HEK293 (cell line): ENCODE measurements at regions not wholly inside any gene's neighbourhood (a gene's known extent, or its start where the extent isn't known, plus 50 kb on each side); places are given as distances from the start of the nearest gene placed in this dataset.

Experiments used
- CTCF ChIA-PET: fragments of 350-600 bp; formaldehyde crosslinking; extraction: SDS; loops from one replicate; lab custom pipeline; 2021; ENCODE audit warnings: antibody characterized with exemption; lab: Yijun Ruan, JAX
- POLR2A ChIA-PET: fragments of 300-600 bp; formaldehyde crosslinking; extraction: SDS; loops from one replicate; lab custom pipeline; 2020; ENCODE audit warnings: antibody characterized with exemption, inconsistent platforms; lab: Yijun Ruan, JAX
- H3K27ac ChIP-seq: fragments of 200-500 bp; sonication (Bioruptor generic); 2 replicates; pipeline ENCODE4 v1.5.1; 2014; ENCODE audit warnings: low read depth, low read length, control low read depth, inconsistent platforms; ENCODE audit errors: extremely low read depth
- H3K36me3 ChIP-seq, 2 experiments: fragments of 200-500 bp in 1 of 2; sonication (Bioruptor generic) in 1 of 2; 1 replicate in 1 of 2; 2 replicates in 1 of 2; pipeline ENCODE4 v1.5.1; 2014 to 2017; ENCODE audit warnings: inconsistent platforms in 2 of 2, low read length in 2 of 2; ENCODE audit not compliant: control insufficient read depth in 2 of 2, insufficient read depth in 1 of 2
- H3K4me1 ChIP-seq: fragments of 200-500 bp; sonication (Bioruptor generic); 2 replicates; pipeline ENCODE4 v1.5.1; 2014; ENCODE audit warnings: mild to moderate bottlenecking, low read length, inconsistent platforms; ENCODE audit not compliant: control insufficient read depth, insufficient read depth
- H3K4me3 ChIP-seq: 2 replicates; pipeline ENCODE4 v1.5.1; 2011; ENCODE audit warnings: low read depth, mild to moderate bottlenecking, control low read depth, low read length, moderate library complexity
- H3K9me3 ChIP-seq: fragments of 200-500 bp; sonication (Bioruptor generic); 2 replicates; pipeline ENCODE4 v1.5.1; 2014; ENCODE audit warnings: low read depth, low read length, inconsistent platforms; ENCODE audit not compliant: control insufficient read depth, insufficient read depth
- ATF2 ChIP-seq: fragments of 450-650 bp; formaldehyde crosslinking; IDR thresholded peaks from 2 replicates; pipeline ENCODE4 v1.5.1; 2016; ENCODE audit warnings: missing biosample characterization, missing genetic modification characterization, low read depth
- BCL6B ChIP-seq: fragments of 450-650 bp; formaldehyde crosslinking; IDR thresholded peaks from 2 replicates; pipeline ENCODE4 v1.5.1; 2017; ENCODE audit warnings: missing biosample characterization, missing genetic modification characterization
- OVOL3 ChIP-seq: fragments of 450-650 bp; formaldehyde crosslinking; IDR thresholded peaks from 2 replicates; pipeline ENCODE4 v1.5.1; 2016; ENCODE audit warnings: missing biosample characterization, missing genetic modification characterization
- SALL2 ChIP-seq: fragments of 450-650 bp; formaldehyde crosslinking; IDR thresholded peaks from 2 replicates; pipeline ENCODE4 v1.5.0; 2017; ENCODE audit warnings: missing biosample characterization, mild to moderate bottlenecking, missing genetic modification characterization, borderline replicate concordance
- ZBTB10 ChIP-seq: fragments of 450-650 bp; formaldehyde crosslinking; IDR thresholded peaks from 2 replicates; pipeline ENCODE4 v1.5.1; 2016; ENCODE audit warnings: missing biosample characterization, missing genetic modification characterization
- ZBTB17 ChIP-seq: fragments of 450-650 bp; formaldehyde crosslinking; IDR thresholded peaks from 2 replicates; pipeline ENCODE4 v1.5.1; 2016; ENCODE audit warnings: missing biosample characterization, missing genetic modification characterization
- ZBTB44 ChIP-seq: fragments of 450-650 bp; IDR thresholded peaks from 2 replicates; pipeline ENCODE4 v1.5.1; 2018; ENCODE audit warnings: missing biosample characterization, mild to moderate bottlenecking, missing genetic modification characterization
- ZFHX2 ChIP-seq: fragments of 450-650 bp; formaldehyde crosslinking; conservative IDR thresholded peaks from 2 replicates; pipeline ENCODE4 v1.5.1; 2016; ENCODE audit warnings: missing biosample characterization, missing genetic modification characterization
- ZNF121 ChIP-seq: fragments of 450-650 bp; formaldehyde crosslinking; IDR thresholded peaks from 2 replicates; pipeline ENCODE4 v1.5.1; 2016; ENCODE audit warnings: missing biosample characterization, missing genetic modification characterization
- ZNF24 ChIP-seq: fragments of 450-650 bp; formaldehyde crosslinking; IDR thresholded peaks from 2 replicates; pipeline ENCODE4 v1.5.1; 2016; ENCODE audit warnings: missing biosample characterization, missing genetic modification characterization
- ZNF274 ChIP-seq, 2 experiments: fragments of 200-500 bp in 1 of 2; fragments of 450-650 bp in 1 of 2; sonication (Bioruptor generic) in 1 of 2; formaldehyde crosslinking in 1 of 2; IDR thresholded peaks; 2 replicates each; pipeline versions ENCODE4 v1.5.1 to v1.6.1; 2014 to 2016; ENCODE audit warnings: borderline replicate concordance in 1 of 2, inconsistent platforms in 1 of 2, low read length in 1 of 2, missing biosample characterization in 1 of 2, missing genetic modification characterization in 1 of 2
- ZNF280C ChIP-seq: fragments of 450-650 bp; formaldehyde crosslinking; IDR thresholded peaks from 2 replicates; pipeline ENCODE4 v1.5.1; 2016; ENCODE audit warnings: missing biosample characterization, missing genetic modification characterization
- ZNF292 ChIP-seq: fragments of 450-650 bp; formaldehyde crosslinking; IDR thresholded peaks from 2 replicates; pipeline ENCODE4 v1.5.1; 2016; ENCODE audit warnings: low read depth, missing biosample characterization, missing genetic modification characterization, borderline replicate concordance
- ZNF335 ChIP-seq: fragments of 450-650 bp; formaldehyde crosslinking; conservative IDR thresholded peaks from 2 replicates; pipeline ENCODE4 v1.5.1; 2016; ENCODE audit warnings: missing biosample characterization, missing genetic modification characterization
- ZNF433 ChIP-seq: fragments of 450-650 bp; formaldehyde crosslinking; IDR thresholded peaks from 2 replicates; pipeline ENCODE4 v1.5.1; 2016; ENCODE audit warnings: missing biosample characterization, missing genetic modification characterization, low read depth
- TF ChIP-seq, protein P1 (sequence below): fragments of 450-650 bp; formaldehyde crosslinking; IDR thresholded peaks from 2 replicates; pipeline ENCODE4 v1.5.1; 2016; ENCODE audit warnings: missing biosample characterization, missing genetic modification characterization
- TF ChIP-seq, protein P2 (sequence below): fragments of 450-650 bp; formaldehyde crosslinking; conservative IDR thresholded peaks from 2 replicates; pipeline ENCODE4 v1.5.1; 2016; ENCODE audit warnings: low read depth, missing biosample characterization, missing genetic modification characterization

- ChIA-PET CTCF (interaction anchor here (0.6 to 1.0 kb wide), 3 partner anchors 23 to 77 kb away, joined by 3 to 5 read pairs (median 3); no protein-coding TSS in a partner anchor), POLR2A (no interaction called here)
- no peak overlapping the region for H3K4me3 ChIP-seq
- no peaks in the 10 kb centered on the region for H3K36me3 ChIP-seq
- H3K27ac ChIP-seq, result no peak overlapping the region
- no peaks in the 10 kb centered on the region for H3K4me1 ChIP-seq
- no peaks in the 10 kb centered on the region for H3K9me3 ChIP-seq
- TF ChIP-seq ZNF280C (no peak), ATF2 (no peak), ZNF433 (tag by site-specific recombination) (no peak), BCL6B (tag by site-specific recombination) (no peak), ZNF274 (IDR thresholded peaks at IDR 0.05; ENCODE audit: low read length) (no peak), ZNF274 (tag by site-specific recombination; IDR thresholded peaks at IDR 0.05; ENCODE audit: borderline replicate concordance) (no peak), SALL2 (tag by site-specific recombination) (no peak), ZNF24 (tag by site-specific recombination) (no peak), ZBTB44 (tag by site-specific recombination) (no peak), ZNF121 (no peak), ZBTB10 (tag by site-specific recombination) (no peak), ZNF292 (no peak), ZNF335 (tag by site-specific recombination) (no peak), OVOL3 (tag by site-specific recombination) (no peak), ZBTB17 (tag by site-specific recombination) (no peak), ZFHX2 (no peak)
- TF ChIP-seq, protein P1, sequence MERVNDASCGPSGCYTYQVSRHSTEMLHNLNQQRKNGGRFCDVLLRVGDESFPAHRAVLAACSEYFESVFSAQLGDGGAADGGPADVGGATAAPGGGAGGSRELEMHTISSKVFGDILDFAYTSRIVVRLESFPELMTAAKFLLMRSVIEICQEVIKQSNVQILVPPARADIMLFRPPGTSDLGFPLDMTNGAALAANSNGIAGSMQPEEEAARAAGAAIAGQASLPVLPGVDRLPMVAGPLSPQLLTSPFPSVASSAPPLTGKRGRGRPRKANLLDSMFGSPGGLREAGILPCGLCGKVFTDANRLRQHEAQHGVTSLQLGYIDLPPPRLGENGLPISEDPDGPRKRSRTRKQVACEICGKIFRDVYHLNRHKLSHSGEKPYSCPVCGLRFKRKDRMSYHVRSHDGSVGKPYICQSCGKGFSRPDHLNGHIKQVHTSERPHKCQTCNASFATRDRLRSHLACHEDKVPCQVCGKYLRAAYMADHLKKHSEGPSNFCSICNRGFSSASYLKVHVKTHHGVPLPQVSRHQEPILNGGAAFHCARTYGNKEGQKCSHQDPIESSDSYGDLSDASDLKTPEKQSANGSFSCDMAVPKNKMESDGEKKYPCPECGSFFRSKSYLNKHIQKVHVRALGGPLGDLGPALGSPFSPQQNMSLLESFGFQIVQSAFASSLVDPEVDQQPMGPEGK (tag by site-specific recombination), result no peak
- TF ChIP-seq, protein P2, sequence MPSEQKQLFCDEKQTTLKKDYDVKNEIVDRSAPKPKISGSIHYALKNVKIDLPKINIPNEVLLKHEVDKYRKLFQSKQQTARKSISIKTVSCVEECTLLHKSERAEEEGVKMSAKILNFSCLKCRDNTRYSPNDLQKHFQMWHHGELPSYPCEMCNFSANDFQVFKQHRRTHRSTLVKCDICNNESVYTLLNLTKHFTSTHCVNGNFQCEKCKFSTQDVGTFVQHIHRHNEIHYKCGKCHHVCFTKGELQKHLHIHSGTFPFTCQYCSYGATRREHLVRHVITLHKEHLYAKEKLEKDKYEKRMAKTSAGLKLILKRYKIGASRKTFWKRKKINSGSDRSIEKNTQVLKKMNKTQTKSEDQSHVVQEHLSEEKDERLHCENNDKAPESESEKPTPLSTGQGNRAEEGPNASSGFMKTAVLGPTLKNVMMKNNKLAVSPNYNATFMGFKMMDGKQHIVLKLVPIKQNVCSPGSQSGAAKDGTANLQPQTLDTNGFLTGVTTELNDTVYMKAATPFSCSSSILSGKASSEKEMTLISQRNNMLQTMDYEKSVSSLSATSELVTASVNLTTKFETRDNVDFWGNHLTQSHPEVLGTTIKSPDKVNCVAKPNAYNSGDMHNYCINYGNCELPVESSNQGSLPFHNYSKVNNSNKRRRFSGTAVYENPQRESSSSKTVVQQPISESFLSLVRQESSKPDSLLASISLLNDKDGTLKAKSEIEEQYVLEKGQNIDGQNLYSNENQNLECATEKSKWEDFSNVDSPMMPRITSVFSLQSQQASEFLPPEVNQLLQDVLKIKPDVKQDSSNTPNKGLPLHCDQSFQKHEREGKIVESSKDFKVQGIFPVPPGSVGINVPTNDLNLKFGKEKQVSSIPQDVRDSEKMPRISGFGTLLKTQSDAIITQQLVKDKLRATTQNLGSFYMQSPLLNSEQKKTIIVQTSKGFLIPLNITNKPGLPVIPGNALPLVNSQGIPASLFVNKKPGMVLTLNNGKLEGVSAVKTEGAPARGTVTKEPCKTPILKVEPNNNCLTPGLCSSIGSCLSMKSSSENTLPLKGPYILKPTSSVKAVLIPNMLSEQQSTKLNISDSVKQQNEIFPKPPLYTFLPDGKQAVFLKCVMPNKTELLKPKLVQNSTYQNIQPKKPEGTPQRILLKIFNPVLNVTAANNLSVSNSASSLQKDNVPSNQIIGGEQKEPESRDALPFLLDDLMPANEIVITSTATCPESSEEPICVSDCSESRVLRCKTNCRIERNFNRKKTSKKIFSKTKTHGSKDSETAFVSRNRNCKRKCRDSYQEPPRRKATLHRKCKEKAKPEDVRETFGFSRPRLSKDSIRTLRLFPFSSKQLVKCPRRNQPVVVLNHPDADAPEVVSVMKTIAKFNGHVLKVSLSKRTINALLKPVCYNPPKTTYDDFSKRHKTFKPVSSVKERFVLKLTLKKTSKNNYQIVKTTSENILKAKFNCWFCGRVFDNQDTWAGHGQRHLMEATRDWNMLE (tag by site-specific recombination), result no peak
Observed at GRCh38 chr9:115671236-115671962, 482.2 kb upstream of the PAPPA start.
